HL-60 (cell line): ENCODE measurements at regions not wholly inside any gene's neighbourhood (a gene's known extent, or its start where the extent isn't known, plus 50 kb on each side); places are given as distances from the start of the nearest gene placed in this dataset.

ENCODE experiments used
- CTCF ChIP-seq: IDR thresholded peaks from one replicate; pipeline ENCODE4 v1.5.1; 2011; ENCODE audit warnings: low read length, control low read depth, inconsistent platforms; ENCODE audit not compliant: insufficient read depth
- TF ChIP-seq, protein P1 (sequence below): IDR thresholded peaks from 2 replicates; pipeline ENCODE4 v1.6.1; 2012; ENCODE audit warnings: low read depth; ENCODE audit not compliant: insufficient replicate concordance

- TF ChIP-seq, protein P1, sequence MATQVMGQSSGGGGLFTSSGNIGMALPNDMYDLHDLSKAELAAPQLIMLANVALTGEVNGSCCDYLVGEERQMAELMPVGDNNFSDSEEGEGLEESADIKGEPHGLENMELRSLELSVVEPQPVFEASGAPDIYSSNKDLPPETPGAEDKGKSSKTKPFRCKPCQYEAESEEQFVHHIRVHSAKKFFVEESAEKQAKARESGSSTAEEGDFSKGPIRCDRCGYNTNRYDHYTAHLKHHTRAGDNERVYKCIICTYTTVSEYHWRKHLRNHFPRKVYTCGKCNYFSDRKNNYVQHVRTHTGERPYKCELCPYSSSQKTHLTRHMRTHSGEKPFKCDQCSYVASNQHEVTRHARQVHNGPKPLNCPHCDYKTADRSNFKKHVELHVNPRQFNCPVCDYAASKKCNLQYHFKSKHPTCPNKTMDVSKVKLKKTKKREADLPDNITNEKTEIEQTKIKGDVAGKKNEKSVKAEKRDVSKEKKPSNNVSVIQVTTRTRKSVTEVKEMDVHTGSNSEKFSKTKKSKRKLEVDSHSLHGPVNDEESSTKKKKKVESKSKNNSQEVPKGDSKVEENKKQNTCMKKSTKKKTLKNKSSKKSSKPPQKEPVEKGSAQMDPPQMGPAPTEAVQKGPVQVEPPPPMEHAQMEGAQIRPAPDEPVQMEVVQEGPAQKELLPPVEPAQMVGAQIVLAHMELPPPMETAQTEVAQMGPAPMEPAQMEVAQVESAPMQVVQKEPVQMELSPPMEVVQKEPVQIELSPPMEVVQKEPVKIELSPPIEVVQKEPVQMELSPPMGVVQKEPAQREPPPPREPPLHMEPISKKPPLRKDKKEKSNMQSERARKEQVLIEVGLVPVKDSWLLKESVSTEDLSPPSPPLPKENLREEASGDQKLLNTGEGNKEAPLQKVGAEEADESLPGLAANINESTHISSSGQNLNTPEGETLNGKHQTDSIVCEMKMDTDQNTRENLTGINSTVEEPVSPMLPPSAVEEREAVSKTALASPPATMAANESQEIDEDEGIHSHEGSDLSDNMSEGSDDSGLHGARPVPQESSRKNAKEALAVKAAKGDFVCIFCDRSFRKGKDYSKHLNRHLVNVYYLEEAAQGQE = no peak
- no peak for TF ChIP-seq CTCF
These were observed 397.3 kb upstream of the CCDC179 start for GRCh38 chr11:23257556-23257955.
